Neural progenitor cell (in vitro differentiated cells): ENCODE measurements at regions not wholly inside any gene's neighbourhood (a gene's known extent, or its start where the extent isn't known, plus 50 kb on each side); places are given as distances from the start of the nearest gene placed in this dataset.

Experiments used
- DNase-seq: peaks from one replicate; pipeline ENCODE4 v3.0.0-alpha.2; 2016; ENCODE audit warnings: low spot score
- H2AFZ ChIP-seq: fragments of 200-600 bp; sonication (generic); replicated peaks from 2 replicates; pipeline ENCODE4 v1.6.1; 2016; ENCODE audit warnings: antibody characterized with exemption
- H3F3A ChIP-seq: fragments of 200-600 bp; sonication (generic); 2 replicates; pipeline ENCODE4 v1.6.1; 2016; ENCODE audit warnings: antibody characterized with exemption, low read depth
- H3K27ac ChIP-seq: fragments of 200-600 bp; sonication (generic); 2 replicates; pipeline ENCODE4 v1.5.1; 2016; ENCODE audit warnings: mild to moderate bottlenecking
- H3K27me3 ChIP-seq: fragments of 200-600 bp; sonication (generic); 2 replicates; pipeline ENCODE4 v1.6.1; 2016; ENCODE audit warnings: mild to moderate bottlenecking, moderate library complexity
- H3K36me3 ChIP-seq: fragments of 200-600 bp; sonication (generic); 2 replicates; pipeline ENCODE4 v1.5.1; 2016
- H3K4me1 ChIP-seq: fragments of 200-600 bp; sonication (generic); 2 replicates; pipeline ENCODE4 v1.6.1; 2016; ENCODE audit warnings: mixed run types
- H3K4me2 ChIP-seq: fragments of 200-600 bp; sonication (generic); 2 replicates; pipeline ENCODE4 v1.6.1; 2016
- H3K4me3 ChIP-seq: fragments of 200-600 bp; sonication (generic); 2 replicates; pipeline ENCODE4 v1.5.1; 2016
- H3K79me2 ChIP-seq: fragments of 200-600 bp; sonication (generic); 2 replicates; pipeline ENCODE4 v1.6.1; 2016; ENCODE audit warnings: low read depth
- H3K9ac ChIP-seq: fragments of 200-600 bp; sonication (generic); 2 replicates; pipeline ENCODE4 v1.6.1; 2016
- H3K9me3 ChIP-seq: fragments of 200-600 bp; sonication (generic); 2 replicates; pipeline ENCODE4 v1.5.1; 2016; ENCODE audit warnings: low read depth
- H4K20me1 ChIP-seq: fragments of 200-600 bp; sonication (generic); 2 replicates; pipeline ENCODE4 v1.6.1; 2016; ENCODE audit warnings: low read depth
- H3K27ac Mint-ChIP-seq: 3 replicates; pipeline ENCODE4 v1.8.0; 2021; ENCODE audit warnings: mixed read lengths
- H3K27me3 Mint-ChIP-seq: 2 replicates; pipeline ENCODE4 v1.8.0; 2022; ENCODE audit warnings: low read depth, mild to moderate bottlenecking, inconsistent platforms, moderate library complexity, mixed read lengths; ENCODE audit not compliant: insufficient read depth
- H3K36me3 Mint-ChIP-seq: 3 replicates; pipeline ENCODE4 v1.8.0; 2021; ENCODE audit warnings: mixed read lengths
- H3K4me1 Mint-ChIP-seq: 3 replicates; pipeline ENCODE4 v1.8.0; 2021; ENCODE audit warnings: mixed read lengths
- H3K4me3 Mint-ChIP-seq: 3 replicates; pipeline ENCODE4 v1.8.0; 2021; ENCODE audit warnings: mild to moderate bottlenecking, moderate library complexity, mixed read lengths
- H3K9me3 Mint-ChIP-seq: 3 replicates; pipeline ENCODE4 v1.8.0; 2020; ENCODE audit warnings: mixed read lengths
- CTCF ChIP-seq: fragments of 200-600 bp; sonication (generic); IDR thresholded peaks from 2 replicates; pipeline ENCODE4 v1.5.1; 2017; ENCODE audit warnings: antibody characterized with exemption, mild to moderate bottlenecking
- EZH2 ChIP-seq: fragments of 200-600 bp; sonication (generic); IDR thresholded peaks from 2 replicates; pipeline ENCODE4 v1.6.1; 2017; ENCODE audit warnings: antibody characterized with exemption, mild to moderate bottlenecking, moderate library complexity
- EZH2phosphoT487 ChIP-seq: fragments of 200-600 bp; sonication (generic); IDR thresholded peaks from 2 replicates; pipeline ENCODE4 v1.6.1; 2017; ENCODE audit warnings: antibody characterized with exemption

- H3K27ac ChIP-seq: no peak overlapping the region
- no peaks in the 10 kb centered on the region for H3K36me3 ChIP-seq
- no peaks in the 10 kb centered on the region for H4K20me1 ChIP-seq
- no peak overlapping the region for H3K4me2 ChIP-seq
- H3K4me3 ChIP-seq: no peak overlapping the region
- DNase-seq: no peak
- no peak overlapping the region for H2AFZ ChIP-seq
- no peaks in the 10 kb centered on the region for H3F3A ChIP-seq
- no peaks in the 10 kb centered on the region for H3K79me2 ChIP-seq
- H3K36me3 Mint-ChIP-seq: no peaks in the 10 kb centered on the region
- no peak overlapping the region for H3K4me3 Mint-ChIP-seq
- H3K27me3 ChIP-seq: no peaks in the 10 kb centered on the region
- no peak for TF ChIP-seq EZH2
- TF ChIP-seq CTCF: no peak
- TF ChIP-seq EZH2phosphoT487: no peak
- no peak overlapping the region for H3K27ac Mint-ChIP-seq
- H3K9me3 Mint-ChIP-seq: no peaks in the 10 kb centered on the region
- no peaks in the 10 kb centered on the region for H3K4me1 Mint-ChIP-seq
- H3K4me1 ChIP-seq: no peaks in the 10 kb centered on the region
- H3K9ac ChIP-seq: no peak overlapping the region
- no peaks in the 10 kb centered on the region for H3K9me3 ChIP-seq
- no peaks in the 10 kb centered on the region for H3K27me3 Mint-ChIP-seq
Measured at GRCh38 chr5:165834891-165835290, 2329.5 kb downstream of the MAT2B start.

- no peak overlapping the region for H3K4me3 ChIP-seq
- Mint-ChIP-seq H3K9me3 (no peaks in the 10 kb centered on the region), H3K4me3 (no peak overlapping the region), H3K36me3 (no peaks in the 10 kb centered on the region), H3K27me3 (no peaks in the 10 kb centered on the region), H3K27ac (no peak overlapping the region), H3K4me1 (no peaks in the 10 kb centered on the region)
- DNase-seq: no peak
- no peak overlapping the region for H2AFZ ChIP-seq
- no peaks in the 10 kb centered on the region for H3K79me2 ChIP-seq
- H3K27ac ChIP-seq: no peak overlapping the region
- no peaks in the 10 kb centered on the region for H3F3A ChIP-seq
- H3K4me2 ChIP-seq: no peak overlapping the region
- H3K27me3 ChIP-seq: no peaks in the 10 kb centered on the region
- H3K9me3 ChIP-seq: no peaks in the 10 kb centered on the region
- no peak for TF ChIP-seq EZH2phosphoT487
- no peak for TF ChIP-seq EZH2
- no peak for TF ChIP-seq CTCF
- no peak overlapping the region for H3K9ac ChIP-seq
- no peaks in the 10 kb centered on the region for H3K4me1 ChIP-seq
- H4K20me1 ChIP-seq: no peaks in the 10 kb centered on the region
- H3K36me3 ChIP-seq: no peaks in the 10 kb centered on the region
Measured at GRCh38 chr5:165836046-165836445, 2330.6 kb downstream of the MAT2B start.

GRCh38 chr5:165837286-165837685 lies 2331.9 kb downstream of the MAT2B start:
- no peak overlapping the region for H3K4me3 Mint-ChIP-seq
- H2AFZ ChIP-seq: peak overlapping the region; percentile 79

More at GRCh38 chr5:165837286-165837685, 2331.9 kb downstream of the MAT2B start:
- Mint-ChIP-seq H3K27ac (no peak overlapping the region), H3K4me1 (no peaks in the 10 kb centered on the region), H3K27me3 (no peaks in the 10 kb centered on the region), H3K36me3 (no peaks in the 10 kb centered on the region), H3K9me3 (no peaks in the 10 kb centered on the region)
- H4K20me1 ChIP-seq: no peaks in the 10 kb centered on the region
- H3K4me1 ChIP-seq: no peaks in the 10 kb centered on the region
- H3K27ac ChIP-seq: no peak overlapping the region
- no peak for TF ChIP-seq EZH2
- TF ChIP-seq CTCF: no peak
- TF ChIP-seq EZH2phosphoT487: no peak
- H3K4me2 ChIP-seq: no peak overlapping the region
- DNase-seq: no peak
- H3K79me2 ChIP-seq: no peaks in the 10 kb centered on the region
- no peak overlapping the region for H3K4me3 ChIP-seq
- H3K9ac ChIP-seq: no peak overlapping the region
- H3K36me3 ChIP-seq: no peaks in the 10 kb centered on the region
- no peaks in the 10 kb centered on the region for H3K27me3 ChIP-seq
- no peaks in the 10 kb centered on the region for H3K9me3 ChIP-seq
- no peaks in the 10 kb centered on the region for H3F3A ChIP-seq
